Osteocyte (in vitro differentiated cells): ENCODE measurements at regions not wholly inside any gene's neighbourhood (a gene's known extent, or its start where the extent isn't known, plus 50 kb on each side); places are given as distances from the start of the nearest gene placed in this dataset.
A peak's percentile ranks its signal among the peaks of the same experiment; 100 is the strongest.

Experiments used
- DNase-seq: peaks from one replicate; pipeline ENCODE4 v3.0.0; 2021; ENCODE audit warnings: mixed read lengths; ENCODE audit not compliant: unreplicated experiment; ENCODE audit errors: extremely low spot score
- H3K27ac Mint-ChIP-seq: one replicate; pipeline ENCODE4 v1.8.0; 2021; ENCODE audit warnings: mild to moderate bottlenecking, mixed read lengths; ENCODE audit not compliant: unreplicated experiment
- H3K27me3 Mint-ChIP-seq: one replicate; pipeline ENCODE4 v1.8.0; 2021; ENCODE audit warnings: mixed read lengths; ENCODE audit not compliant: unreplicated experiment
- H3K36me3 Mint-ChIP-seq: one replicate; pipeline ENCODE4 v1.8.0; 2021; ENCODE audit warnings: mixed read lengths; ENCODE audit not compliant: unreplicated experiment
- H3K4me1 Mint-ChIP-seq: one replicate; pipeline ENCODE4 v1.8.0; 2021; ENCODE audit warnings: mixed read lengths; ENCODE audit not compliant: unreplicated experiment
- H3K4me3 Mint-ChIP-seq: one replicate; pipeline ENCODE4 v1.8.0; 2021; ENCODE audit warnings: mild to moderate bottlenecking, moderate library complexity, mixed read lengths; ENCODE audit not compliant: unreplicated experiment
- H3K9me3 Mint-ChIP-seq: one replicate; pipeline ENCODE4 v1.8.0; 2021; ENCODE audit warnings: mixed read lengths; ENCODE audit not compliant: unreplicated experiment
- TF ChIP-seq, protein P1 (sequence below): fragments of 200-600 bp; sonication (generic); IDR thresholded peaks from 2 replicates; pipeline ENCODE4 v1.5.0; 2021; ENCODE audit warnings: antibody characterized with exemption, mild to moderate bottlenecking, moderate library complexity

DNA sequence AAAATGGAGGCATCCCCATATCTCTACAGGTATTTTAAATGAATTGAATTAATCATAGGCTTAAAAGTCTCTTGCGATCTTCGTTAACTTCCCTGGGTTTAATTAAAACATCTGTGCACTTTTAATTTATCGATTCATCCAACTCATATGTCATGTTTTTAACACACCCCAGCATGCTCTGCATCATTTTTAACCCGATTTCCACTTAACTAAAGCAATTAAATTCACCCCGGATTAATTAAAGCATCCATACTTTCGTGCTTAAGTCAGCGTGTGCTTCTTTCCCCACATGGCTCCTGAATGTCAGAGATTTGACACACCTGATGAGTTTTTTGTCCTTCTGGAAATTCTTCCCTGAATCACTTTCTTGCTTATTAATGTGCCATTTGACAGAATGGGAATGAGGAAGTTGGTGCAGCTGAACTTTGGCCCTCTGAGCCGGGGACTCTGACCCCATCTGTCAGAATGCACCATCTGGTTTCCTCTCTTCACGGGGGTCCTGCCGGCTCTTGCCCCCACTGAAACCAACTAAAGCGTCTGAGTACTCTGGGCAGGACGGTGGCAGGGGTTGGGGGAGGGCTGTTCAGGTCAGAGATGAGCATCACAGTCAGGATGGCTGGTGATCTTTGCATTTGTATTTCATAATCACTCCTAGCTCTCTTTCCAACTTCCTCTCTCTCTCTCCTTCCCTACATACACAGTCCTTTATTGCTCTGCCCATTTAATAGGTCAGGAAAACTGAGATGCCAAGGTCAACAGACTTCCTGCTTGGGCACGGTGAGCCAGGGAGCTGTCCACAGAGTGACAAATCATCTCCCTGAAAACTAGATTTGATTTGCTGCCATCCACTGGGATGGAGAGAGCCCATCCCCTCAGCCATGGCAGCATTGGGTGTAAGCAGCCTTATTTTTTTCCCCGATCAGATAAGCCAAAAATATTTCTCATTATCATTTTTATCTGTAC, 180.3 kb upstream of the WWC1 start:
- H3K4me3 Mint-ChIP-seq = no peak overlapping the region

DNA sequence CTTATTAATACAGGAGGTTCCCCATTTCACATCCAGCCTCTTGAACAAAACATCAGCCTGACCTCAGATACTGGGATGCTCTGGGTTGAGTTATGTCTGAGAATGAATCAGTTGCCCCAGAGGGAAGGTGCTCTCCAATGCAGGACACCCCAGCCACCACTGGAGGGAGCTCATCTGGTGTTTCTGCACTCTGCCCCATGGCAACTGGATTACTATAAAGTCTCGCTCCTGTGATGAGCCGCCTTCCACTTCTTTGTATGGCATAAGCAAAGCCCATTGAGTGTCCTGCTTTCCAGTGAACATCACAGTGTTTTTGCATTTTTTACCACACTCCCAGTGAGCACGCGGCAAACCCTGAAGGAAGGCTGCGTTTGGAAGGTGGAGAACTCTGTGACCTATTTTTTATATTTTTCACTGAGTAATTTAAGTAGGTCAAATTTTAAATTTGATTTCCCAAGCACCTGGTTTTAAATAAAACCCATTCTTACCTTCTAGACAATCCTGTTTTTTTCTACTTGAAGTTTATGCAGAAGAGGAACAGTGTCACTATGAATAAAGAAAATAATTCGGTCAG, 176.9 kb upstream of the WWC1 start:
- TF ChIP-seq, protein P1, sequence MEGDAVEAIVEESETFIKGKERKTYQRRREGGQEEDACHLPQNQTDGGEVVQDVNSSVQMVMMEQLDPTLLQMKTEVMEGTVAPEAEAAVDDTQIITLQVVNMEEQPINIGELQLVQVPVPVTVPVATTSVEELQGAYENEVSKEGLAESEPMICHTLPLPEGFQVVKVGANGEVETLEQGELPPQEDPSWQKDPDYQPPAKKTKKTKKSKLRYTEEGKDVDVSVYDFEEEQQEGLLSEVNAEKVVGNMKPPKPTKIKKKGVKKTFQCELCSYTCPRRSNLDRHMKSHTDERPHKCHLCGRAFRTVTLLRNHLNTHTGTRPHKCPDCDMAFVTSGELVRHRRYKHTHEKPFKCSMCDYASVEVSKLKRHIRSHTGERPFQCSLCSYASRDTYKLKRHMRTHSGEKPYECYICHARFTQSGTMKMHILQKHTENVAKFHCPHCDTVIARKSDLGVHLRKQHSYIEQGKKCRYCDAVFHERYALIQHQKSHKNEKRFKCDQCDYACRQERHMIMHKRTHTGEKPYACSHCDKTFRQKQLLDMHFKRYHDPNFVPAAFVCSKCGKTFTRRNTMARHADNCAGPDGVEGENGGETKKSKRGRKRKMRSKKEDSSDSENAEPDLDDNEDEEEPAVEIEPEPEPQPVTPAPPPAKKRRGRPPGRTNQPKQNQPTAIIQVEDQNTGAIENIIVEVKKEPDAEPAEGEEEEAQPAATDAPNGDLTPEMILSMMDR = peak; percentile 57
- H3K36me3 Mint-ChIP-seq = no peaks in the 10 kb centered on the region
- H3K9me3 Mint-ChIP-seq = no peaks in the 10 kb centered on the region
- H3K27me3 Mint-ChIP-seq = peaks cover 9% of the 10 kb centered on the region
- no peak for DNase-seq
- H3K4me3 Mint-ChIP-seq = no peak overlapping the region
- H3K27ac Mint-ChIP-seq = no peak overlapping the region
- peaks cover 2% of the 10 kb centered on the region for H3K4me1 Mint-ChIP-seq

More for the DNA sequence above, 180.3 kb upstream of the WWC1 start:
- H3K36me3 Mint-ChIP-seq = no peaks in the 10 kb centered on the region
- H3K9me3 Mint-ChIP-seq = no peaks in the 10 kb centered on the region
- peaks cover 12% of the 10 kb centered on the region for H3K27me3 Mint-ChIP-seq
- TF ChIP-seq, protein P1 = no peak
- DNase-seq = no peak
- H3K27ac Mint-ChIP-seq = no peak overlapping the region
- H3K4me1 Mint-ChIP-seq = peaks cover 4% of the 10 kb centered on the region

DNA sequence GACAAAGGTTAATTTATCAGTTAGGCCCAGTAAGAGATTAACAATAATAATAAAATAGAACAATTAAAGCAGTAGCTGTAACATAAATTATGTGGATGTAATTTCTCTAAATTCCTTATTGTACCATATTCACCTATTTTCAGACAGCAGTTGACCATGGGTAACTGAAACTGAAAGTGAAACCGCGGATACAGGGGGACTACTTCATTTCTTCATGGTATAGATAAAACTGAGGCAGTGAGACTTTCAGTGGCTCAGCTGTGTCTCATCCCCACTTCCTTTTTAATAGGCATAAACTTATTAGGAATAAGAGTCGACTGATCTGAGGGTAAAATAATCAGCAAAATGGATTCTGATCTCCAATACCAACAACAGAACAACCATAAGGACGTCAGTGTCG, 174.0 kb upstream of the WWC1 start:
- H3K4me3 Mint-ChIP-seq = no peak overlapping the region
- H3K27me3 Mint-ChIP-seq = no peaks in the 10 kb centered on the region
- no peak overlapping the region for H3K27ac Mint-ChIP-seq
- H3K9me3 Mint-ChIP-seq = no peaks in the 10 kb centered on the region
- DNase-seq = no peak
- H3K36me3 Mint-ChIP-seq = no peaks in the 10 kb centered on the region
- H3K4me1 Mint-ChIP-seq = peaks cover 2% of the 10 kb centered on the region
- TF ChIP-seq, protein P1 = no peak

DNA sequence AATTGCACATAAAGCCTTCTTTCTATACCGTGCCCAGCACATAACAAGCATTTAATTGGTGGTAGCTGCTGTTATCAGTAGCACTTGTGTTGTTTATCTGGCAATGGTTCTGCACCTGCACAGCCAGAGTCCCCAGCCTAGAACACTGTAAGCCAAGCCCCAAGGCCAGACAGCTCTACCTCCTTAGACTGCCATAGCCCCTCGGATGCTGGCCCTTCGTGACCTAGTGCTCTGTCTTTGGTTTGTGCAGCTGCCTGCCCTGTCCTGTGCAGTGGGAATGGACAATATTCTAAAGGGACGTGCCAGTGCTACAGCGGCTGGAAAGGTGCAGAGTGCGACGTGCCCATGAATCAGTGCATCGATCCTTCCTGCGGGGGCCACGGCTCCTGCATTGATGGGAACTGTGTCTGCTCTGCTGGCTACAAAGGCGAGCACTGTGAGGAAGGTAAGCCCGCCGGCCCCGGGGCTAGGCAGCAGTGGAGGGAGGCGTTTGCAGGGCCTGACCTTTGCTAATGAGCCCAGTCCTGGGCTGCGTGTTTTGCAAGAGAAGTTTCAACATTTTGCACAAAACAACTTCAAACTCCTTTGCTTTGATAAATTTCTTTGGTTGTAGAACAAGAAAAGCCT, 173.3 kb upstream of the WWC1 start:
- DNase-seq = no peak
- Mint-ChIP-seq H3K27ac (no peak overlapping the region), H3K4me3 (no peak overlapping the region), H3K4me1 (peaks cover 2% of the 10 kb centered on the region), H3K9me3 (no peaks in the 10 kb centered on the region), H3K36me3 (no peaks in the 10 kb centered on the region), H3K27me3 (no peaks in the 10 kb centered on the region)
- TF ChIP-seq, protein P1 = no peak
